CD4-positive, alpha-beta memory T cell (primary cell): ENCODE measurements at regions not wholly inside any gene's neighbourhood (a gene's known extent, or its start where the extent isn't known, plus 50 kb on each side); places are given as distances from the start of the nearest gene placed in this dataset.
"Not testable (repeated sequence)": the region's sequence is repeated elsewhere in the genome, so short reads cannot be mapped to it uniquely, and the experiment has no call there.

ENCODE experiments used
- CTCF ChIA-PET: fragments of 350-600 bp; sonication (Branson Sonifier 250); formaldehyde crosslinking; loops from one replicate; lab custom pipeline; 2021; ENCODE audit warnings: inconsistent platforms; ENCODE audit not compliant: partially characterized antibody; lab: Charles Lee
- POLR2A ChIA-PET: fragments of 350-600 bp; sonication (Branson Sonifier 250); formaldehyde crosslinking; loops from one replicate; lab custom pipeline; 2021; ENCODE audit not compliant: partially characterized antibody; lab: Charles Lee
- DNase-seq, 5 donors: peaks; one replicate each; pipeline versions ENCODE4 v3.0.0 to v3.0.0-alpha.2; 2020 to 2022; ENCODE audit warnings: mixed read lengths in 1 of 5
- H3K27ac ChIP-seq: one replicate; pipeline ENCODE4 v1.7.0; 2013; ENCODE audit warnings: low read depth, low read length
- H3K27me3 ChIP-seq: 2 replicates; pipeline ENCODE4 v1.7.0; 2013; ENCODE audit warnings: mild to moderate bottlenecking, low read length, moderate library complexity; ENCODE audit not compliant: insufficient read depth
- H3K36me3 ChIP-seq: 2 replicates; pipeline ENCODE4 v1.7.0; 2013; ENCODE audit warnings: mild to moderate bottlenecking, low read length, moderate library complexity; ENCODE audit not compliant: insufficient read depth
- H3K4me1 ChIP-seq: 2 replicates; pipeline ENCODE4 v1.7.0; 2013; ENCODE audit warnings: mild to moderate bottlenecking, low read length, moderate library complexity; ENCODE audit not compliant: insufficient read depth
- H3K4me3 ChIP-seq, 2 donors: one replicate each; pipeline ENCODE4 v1.7.0; 2013; ENCODE audit warnings: low read length in 2 of 2, mild to moderate bottlenecking in 1 of 2
- H3K9me3 ChIP-seq, 2 donors: one replicate each; pipeline ENCODE4 v1.7.0; 2013; ENCODE audit warnings: low read length in 2 of 2, control low read depth in 1 of 2; ENCODE audit not compliant: control insufficient read depth in 1 of 2
- H3K27ac Mint-ChIP-seq, 7 donors: one replicate each; pipeline ENCODE4 v1.8.0; 2020 to 2021; ENCODE audit warnings: mixed read lengths in 7 of 7, mild to moderate bottlenecking in 6 of 7, inconsistent platforms in 3 of 7, moderate library complexity in 3 of 7
- H3K27me3 Mint-ChIP-seq, 2 donors: one replicate each; pipeline ENCODE4 v1.8.0; 2020 to 2021; ENCODE audit warnings: mixed read lengths in 2 of 2
- H3K36me3 Mint-ChIP-seq, 2 donors: one replicate each; pipeline ENCODE4 v1.8.0; 2020 to 2021; ENCODE audit warnings: mixed read lengths in 2 of 2, inconsistent platforms in 1 of 2, mild to moderate bottlenecking in 1 of 2
- H3K4me1 Mint-ChIP-seq, 4 donors: one replicate each; pipeline ENCODE4 v1.8.0; 2020 to 2021; ENCODE audit warnings: mixed read lengths in 4 of 4, mild to moderate bottlenecking in 1 of 4
- H3K4me3 Mint-ChIP-seq, 8 donors: one replicate each; pipeline ENCODE4 v1.8.0; 2020 to 2021; ENCODE audit warnings: mixed read lengths in 8 of 8, mild to moderate bottlenecking in 7 of 8, moderate library complexity in 6 of 8, inconsistent platforms in 3 of 8
- H3K9me3 Mint-ChIP-seq, 8 donors: one replicate each; pipeline ENCODE4 v1.8.0; 2020 to 2021; ENCODE audit warnings: mixed read lengths in 8 of 8, mild to moderate bottlenecking in 5 of 8, inconsistent platforms in 3 of 8, moderate library complexity in 1 of 8
- intact Hi-C: fragments of 100-400 bp; cut with micrococcal nuclease; formaldehyde crosslinking; loops from one replicate; pipeline ENCODE4 v1.15.1; 2023

DNA sequence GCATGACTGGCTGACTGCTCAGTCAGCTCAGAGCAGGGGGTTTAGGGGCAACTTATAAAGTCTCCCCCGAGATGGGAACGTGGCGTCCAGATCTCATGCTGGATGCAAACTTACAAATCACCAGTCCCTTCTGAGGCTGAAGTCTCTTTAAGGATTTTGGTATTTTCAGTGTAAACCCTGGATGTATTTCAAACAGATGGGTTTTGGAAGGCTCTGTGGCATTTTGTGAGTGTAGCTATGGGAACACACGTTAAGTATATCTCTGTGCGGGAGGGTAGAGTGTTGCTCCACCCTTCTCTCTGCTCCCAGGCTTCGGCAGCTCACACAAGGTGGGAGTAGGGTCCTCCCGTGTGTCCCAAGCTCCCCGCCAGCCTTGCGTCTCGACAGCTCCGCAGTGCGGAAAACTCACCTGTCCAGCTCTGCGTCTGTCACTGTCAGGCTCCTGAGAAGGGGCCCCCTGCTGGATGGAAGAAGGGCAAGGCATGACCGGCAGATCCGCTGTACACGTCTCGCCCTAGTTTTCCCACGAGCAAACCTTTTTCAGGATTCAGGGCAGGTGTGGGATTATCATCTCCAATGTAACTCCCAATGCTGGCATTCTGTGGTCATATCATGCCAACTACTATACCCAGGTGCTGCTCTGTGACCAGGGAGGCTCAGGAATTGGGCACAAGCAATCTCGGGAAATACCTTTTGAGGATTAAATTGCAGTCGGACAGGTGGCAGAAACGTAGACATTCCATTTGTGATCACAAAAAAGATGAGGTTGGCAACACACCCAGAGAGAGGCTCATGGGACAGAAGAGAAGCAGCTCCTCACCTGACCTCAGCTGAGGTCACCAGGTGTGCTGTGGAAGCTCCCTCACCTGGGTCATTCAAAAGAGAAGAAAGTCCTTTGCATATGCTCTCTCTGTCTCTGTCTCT is 313.9 kb upstream of the B3GAT1 start:
- Mint-ChIP-seq H3K9me3 (peaks cover 0 to 4% (median 0%) of the 10 kb centered on the region in 8 donors), H3K4me3 (no peak overlapping the region), H3K27me3 (peaks cover 15 to 24% of the 10 kb centered on the region in 2 donors), H3K27ac (no peak overlapping the region), H3K36me3 (no peaks in the 10 kb centered on the region), H3K4me1 (no peaks in the 10 kb centered on the region)
- Histone ChIP-seq H3K4me3 (no peak overlapping the region), H3K4me1 (no peaks in the 10 kb centered on the region), H3K36me3 (no peaks in the 10 kb centered on the region), H3K9me3 (no peaks in the 10 kb centered on the region), H3K27me3 (no peaks in the 10 kb centered on the region), H3K27ac (no peak overlapping the region)
- no peak for DNase-seq
- intact Hi-C loops: no loop called here
- CTCF ChIA-PET: no interaction called here
- POLR2A ChIA-PET: no interaction called here

DNA sequence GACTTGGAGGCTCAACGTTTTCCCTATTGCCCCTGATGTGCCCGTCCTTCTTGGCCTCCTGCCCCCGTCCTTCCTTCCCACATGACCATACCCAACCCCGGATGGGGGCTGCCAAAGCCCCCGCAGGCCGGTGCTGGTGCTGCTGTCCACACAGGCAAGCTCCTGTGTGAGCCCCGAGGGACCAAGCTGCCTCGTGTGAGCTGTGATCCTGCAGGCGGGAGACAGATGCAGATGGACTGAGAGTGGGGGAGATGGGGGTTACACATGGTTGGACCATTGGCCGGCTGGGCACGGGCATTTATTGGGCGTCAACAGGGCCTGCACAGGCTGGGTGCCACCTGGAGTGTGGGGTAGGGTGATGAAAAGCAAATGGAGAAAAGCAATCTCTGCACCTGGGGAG is 313.2 kb upstream of the B3GAT1 start:
- Histone ChIP-seq H3K9me3 (no peaks in the 10 kb centered on the region), H3K4me1 (no peaks in the 10 kb centered on the region), H3K27ac (no peak overlapping the region), H3K36me3 (no peaks in the 10 kb centered on the region), H3K27me3 (no peaks in the 10 kb centered on the region), H3K4me3 (no peak overlapping the region)
- Mint-ChIP-seq H3K9me3 (peaks cover 0 to 4% (median 0%) of the 10 kb centered on the region in 8 donors), H3K27ac (peak overlapping the region in 1 of 7 donors; percentile 57), H3K4me3 (no peak overlapping the region), H3K27me3 (peaks cover 15 to 24% of the 10 kb centered on the region in 2 donors), H3K4me1 (no peaks in the 10 kb centered on the region), H3K36me3 (no peaks in the 10 kb centered on the region)
- ChIA-PET POLR2A (no interaction called here), CTCF (no interaction called here)
- intact Hi-C loops: no loop called here
- DNase-seq: no peak

DNA sequence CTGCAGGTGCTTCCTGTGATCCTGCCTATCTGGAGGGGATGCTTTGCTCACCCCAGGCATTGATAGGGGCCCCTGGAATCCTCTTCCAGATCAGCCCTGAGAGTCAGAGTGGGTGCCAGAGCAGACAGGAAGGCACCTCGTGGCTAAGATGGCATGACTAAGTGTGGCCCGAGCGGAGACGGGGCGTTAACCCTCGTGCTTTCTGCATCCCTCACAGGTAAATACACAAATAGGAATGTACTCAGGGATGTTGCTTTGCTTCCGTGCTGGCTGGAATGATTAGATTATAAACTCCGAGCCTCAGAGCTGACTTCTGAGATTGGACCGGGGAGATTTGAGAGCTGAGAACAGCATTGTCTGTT is 312.7 kb upstream of the B3GAT1 start:
- peaks cover 15 to 24% of the 10 kb centered on the region in 2 donors for H3K27me3 Mint-ChIP-seq
- DNase-seq: no peak

DNA sequence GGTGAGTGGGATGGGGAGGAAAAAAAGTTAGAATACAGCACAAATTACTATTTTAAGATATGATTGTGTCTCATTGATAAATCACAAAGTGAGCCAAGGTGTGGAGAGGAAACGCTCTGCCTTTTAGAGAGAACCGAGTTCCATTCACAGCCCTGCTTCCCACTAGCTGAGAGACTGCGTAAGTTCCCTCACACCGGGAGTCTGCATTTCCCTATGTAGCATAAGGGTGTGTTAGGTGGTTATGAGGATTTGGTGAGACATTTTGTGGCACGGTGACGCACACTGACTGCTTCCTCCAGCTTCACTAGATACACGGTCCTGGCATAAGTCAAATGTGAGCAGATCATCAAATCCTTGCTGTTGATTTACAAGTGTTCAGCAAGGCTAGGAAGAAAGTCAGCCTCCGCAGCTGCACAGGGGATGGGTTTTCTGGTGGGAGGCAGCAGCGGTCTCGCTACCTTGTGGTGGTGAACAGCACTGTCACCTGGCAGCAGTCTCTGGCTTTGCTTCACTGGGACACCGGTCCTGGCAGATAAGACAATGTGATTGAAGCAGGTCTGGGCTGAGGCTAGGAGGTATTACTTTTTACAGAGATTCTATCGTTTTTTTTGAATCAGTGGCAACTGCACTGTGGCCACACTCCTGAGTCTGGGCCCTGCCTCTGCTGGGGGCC is 312.2 kb upstream of the B3GAT1 start:
- H3K36me3 Mint-ChIP-seq: no peaks in the 10 kb centered on the region
- CTCF ChIA-PET: no interaction called here
- H3K4me3 ChIP-seq: no peak overlapping the region
- no peak for DNase-seq
- POLR2A ChIA-PET: no interaction called here
- no peak overlapping the region for H3K4me3 Mint-ChIP-seq
- no peaks in the 10 kb centered on the region for H3K36me3 ChIP-seq
- H3K4me1 Mint-ChIP-seq: no peaks in the 10 kb centered on the region
- peaks cover 15 to 24% of the 10 kb centered on the region in 2 donors for H3K27me3 Mint-ChIP-seq
- intact Hi-C loops: no loop called here
- no peaks in the 10 kb centered on the region for H3K27me3 ChIP-seq
- H3K9me3 ChIP-seq: no peaks in the 10 kb centered on the region
- H3K27ac ChIP-seq: no peak overlapping the region
- H3K4me1 ChIP-seq: no peaks in the 10 kb centered on the region
- H3K27ac Mint-ChIP-seq: no peak overlapping the region
- H3K9me3 Mint-ChIP-seq: peaks cover 0 to 4% (median 0%) of the 10 kb centered on the region in 8 donors

More for the DNA sequence above, 312.7 kb upstream of the B3GAT1 start:
- Mint-ChIP-seq H3K36me3 (no peaks in the 10 kb centered on the region), H3K9me3 (peaks cover 0 to 4% (median 0%) of the 10 kb centered on the region in 8 donors), H3K4me3 (no peak overlapping the region), H3K27ac (no peak overlapping the region), H3K4me1 (no peaks in the 10 kb centered on the region)
- Histone ChIP-seq H3K36me3 (no peaks in the 10 kb centered on the region), H3K9me3 (no peaks in the 10 kb centered on the region), H3K27me3 (no peaks in the 10 kb centered on the region), H3K4me3 (no peak overlapping the region), H3K4me1 (no peaks in the 10 kb centered on the region), H3K27ac (no peak overlapping the region)
- CTCF ChIA-PET: no interaction called here
- POLR2A ChIA-PET: no interaction called here
- intact Hi-C loops: no loop called here

DNA sequence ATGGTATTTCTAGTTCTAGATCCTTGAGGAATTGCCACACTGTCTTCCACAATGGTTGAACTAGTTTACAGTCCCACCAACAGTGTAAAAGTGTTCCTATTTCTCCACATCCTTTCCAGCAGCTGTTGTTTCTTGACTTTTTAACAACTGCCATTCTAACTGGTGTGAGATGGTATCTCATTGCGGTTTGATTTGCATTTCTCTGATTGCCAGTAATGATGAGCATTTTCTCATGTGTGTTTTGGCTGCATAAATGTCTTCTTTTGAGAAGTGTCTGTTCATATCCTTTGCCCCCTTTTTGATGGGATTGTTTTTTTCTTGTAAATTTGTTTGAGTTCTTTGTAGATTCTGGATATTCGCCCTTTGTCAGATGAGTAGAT is 308.6 kb upstream of the B3GAT1 start:
- H3K27ac Mint-ChIP-seq, CTCF ChIA-PET, intact Hi-C loops: not testable (repeated sequence)

DNA sequence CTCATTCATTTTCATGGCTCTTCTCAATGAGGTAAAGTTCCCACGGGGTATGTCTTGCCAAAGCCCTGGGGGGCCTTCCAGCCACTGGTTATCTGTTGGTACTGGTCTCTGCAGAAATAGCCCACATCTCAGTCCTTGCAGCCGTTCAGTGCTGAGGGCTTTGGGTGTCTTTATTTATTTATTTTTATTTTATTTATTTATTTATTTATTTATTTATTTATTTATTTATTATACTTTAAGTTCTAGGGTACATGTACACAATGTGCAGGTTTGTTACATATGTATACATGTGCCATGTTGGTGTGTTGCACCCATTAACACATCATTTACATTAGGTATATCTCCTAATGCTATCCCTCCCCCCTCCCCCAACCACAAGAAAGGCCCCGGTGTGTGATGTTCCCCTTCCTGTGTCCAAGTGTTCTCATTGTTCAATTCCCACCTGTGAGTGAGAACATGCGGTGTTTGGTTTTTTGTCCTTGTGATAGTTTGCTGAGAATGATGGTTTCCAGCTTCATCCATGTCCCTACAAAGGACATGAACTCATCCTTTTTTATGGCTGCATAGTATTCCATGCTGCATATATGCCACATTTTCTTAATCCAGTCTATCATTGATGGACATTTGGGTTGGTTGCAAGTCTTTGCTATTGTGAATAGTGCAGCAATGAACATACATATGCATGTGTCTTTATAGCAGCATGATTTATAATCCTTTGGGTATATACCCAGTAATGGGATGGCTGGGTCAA is 308.1 kb upstream of the B3GAT1 start:
- H3K27me3 ChIP-seq, CTCF ChIA-PET, H3K36me3 ChIP-seq, H3K9me3 ChIP-seq, DNase-seq, H3K4me1 Mint-ChIP-seq, H3K27ac Mint-ChIP-seq, intact Hi-C loops, POLR2A ChIA-PET, H3K9me3 Mint-ChIP-seq, H3K4me1 ChIP-seq, H3K36me3 Mint-ChIP-seq, H3K27ac ChIP-seq, H3K4me3 Mint-ChIP-seq, H3K4me3 ChIP-seq: not testable (repeated sequence)
- H3K27me3 Mint-ChIP-seq: peaks cover 12 to 24% of the 10 kb centered on the region in 2 donors

More for the DNA sequence above, 308.6 kb upstream of the B3GAT1 start:
- Mint-ChIP-seq H3K27me3 (peaks cover 12 to 29% of the 10 kb centered on the region in 2 donors), H3K4me3 (peak overlapping the region in 1 of 8 donors; percentile 34)
- H3K27me3 ChIP-seq, H3K36me3 ChIP-seq, H3K9me3 Mint-ChIP-seq, DNase-seq, POLR2A ChIA-PET, H3K27ac ChIP-seq, H3K4me3 ChIP-seq, H3K4me1 ChIP-seq, H3K36me3 Mint-ChIP-seq, H3K9me3 ChIP-seq, H3K4me1 Mint-ChIP-seq: not testable (repeated sequence)

DNA sequence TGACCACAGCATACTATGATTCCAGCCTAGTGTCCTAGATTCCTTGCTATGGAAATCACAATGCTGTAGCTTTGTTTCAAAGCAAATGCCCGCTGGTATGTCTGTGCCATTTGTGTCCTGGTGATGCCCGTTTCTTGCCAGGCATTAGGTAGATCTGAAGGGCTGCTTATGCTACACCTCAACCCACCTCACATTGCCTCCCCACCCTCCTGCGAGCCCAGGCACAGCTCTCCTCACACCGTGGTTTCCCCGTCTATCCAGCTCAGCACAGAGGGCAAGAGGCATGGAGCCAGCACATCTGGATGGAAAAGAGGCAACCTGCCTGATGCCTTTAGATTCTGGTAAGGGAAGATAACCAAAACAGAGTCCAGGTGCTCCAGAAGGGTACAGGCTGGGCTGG is 307.4 kb upstream of the B3GAT1 start:
- Histone ChIP-seq H3K27ac (no peak overlapping the region), H3K4me3 (no peak overlapping the region), H3K36me3 (no peaks in the 10 kb centered on the region), H3K9me3 (no peaks in the 10 kb centered on the region), H3K27me3 (no peaks in the 10 kb centered on the region), H3K4me1 (no peaks in the 10 kb centered on the region)
- CTCF ChIA-PET: no interaction called here
- H3K9me3 Mint-ChIP-seq: peaks cover 0 to 4% (median 0%) of the 10 kb centered on the region in 8 donors
- H3K27me3 Mint-ChIP-seq: peaks cover 12 to 20% of the 10 kb centered on the region in 2 donors
- H3K27ac Mint-ChIP-seq: no peak overlapping the region
- H3K4me3 Mint-ChIP-seq: no peak overlapping the region
- POLR2A ChIA-PET: no interaction called here
- no peaks in the 10 kb centered on the region for H3K36me3 Mint-ChIP-seq
- H3K4me1 Mint-ChIP-seq: no peaks in the 10 kb centered on the region
- intact Hi-C loops: no loop called here
- DNase-seq: no peak
